Suprapubic skin (tissue), 3 donors: ENCODE measurements at regions not wholly inside any gene's neighbourhood (a gene's known extent, or its start where the extent isn't known, plus 50 kb on each side); places are given as distances from the start of the nearest gene placed in this dataset.

Experiments
- EP300 ChIP-seq: sonication (generic); formaldehyde crosslinking; IDR thresholded peaks from one replicate; pipeline ENCODE4 v1.6.1; 2017; ENCODE audit warnings: antibody characterized with exemption
- TF ChIP-seq, protein P1 (sequence below), 2 donors: fragments of 200-600 bp in 1 of 2; fragments of 450-650 bp in 1 of 2; sonication (generic) in 1 of 2; IDR thresholded peaks; one replicate each; pipeline ENCODE4 v1.5.1; 2016 to 2019; ENCODE audit warnings: antibody characterized with exemption in 2 of 2, mild to moderate bottlenecking in 1 of 2, moderate library complexity in 1 of 2

GRCh38 chr7:157481389-157481788 is 144.6 kb downstream of the DNAJB6 start:
- TF ChIP-seq EP300, result no peak
- TF ChIP-seq, protein P1, sequence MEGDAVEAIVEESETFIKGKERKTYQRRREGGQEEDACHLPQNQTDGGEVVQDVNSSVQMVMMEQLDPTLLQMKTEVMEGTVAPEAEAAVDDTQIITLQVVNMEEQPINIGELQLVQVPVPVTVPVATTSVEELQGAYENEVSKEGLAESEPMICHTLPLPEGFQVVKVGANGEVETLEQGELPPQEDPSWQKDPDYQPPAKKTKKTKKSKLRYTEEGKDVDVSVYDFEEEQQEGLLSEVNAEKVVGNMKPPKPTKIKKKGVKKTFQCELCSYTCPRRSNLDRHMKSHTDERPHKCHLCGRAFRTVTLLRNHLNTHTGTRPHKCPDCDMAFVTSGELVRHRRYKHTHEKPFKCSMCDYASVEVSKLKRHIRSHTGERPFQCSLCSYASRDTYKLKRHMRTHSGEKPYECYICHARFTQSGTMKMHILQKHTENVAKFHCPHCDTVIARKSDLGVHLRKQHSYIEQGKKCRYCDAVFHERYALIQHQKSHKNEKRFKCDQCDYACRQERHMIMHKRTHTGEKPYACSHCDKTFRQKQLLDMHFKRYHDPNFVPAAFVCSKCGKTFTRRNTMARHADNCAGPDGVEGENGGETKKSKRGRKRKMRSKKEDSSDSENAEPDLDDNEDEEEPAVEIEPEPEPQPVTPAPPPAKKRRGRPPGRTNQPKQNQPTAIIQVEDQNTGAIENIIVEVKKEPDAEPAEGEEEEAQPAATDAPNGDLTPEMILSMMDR (IDR thresholded peaks at IDR 0.05), result no peak
